Neuronal stem cell (in vitro differentiated cells): ENCODE measurements at regions not wholly inside any gene's neighbourhood (a gene's known extent, or its start where the extent isn't known, plus 50 kb on each side); places are given as distances from the start of the nearest gene placed in this dataset.

Experiments
- DNase-seq: peaks from one replicate; pipeline ENCODE4 v3.0.0-alpha.2; 2013; ENCODE audit warnings: low spot score
- H2AFZ ChIP-seq: one replicate; pipeline ENCODE4 v1.6.1; 2013; ENCODE audit warnings: mild to moderate bottlenecking, low read length, inconsistent platforms
- H2AK5ac ChIP-seq: 2 replicates; pipeline ENCODE4 v1.6.1; 2013; ENCODE audit warnings: low read depth, mild to moderate bottlenecking, inconsistent platforms, low read length, moderate library complexity, mixed read lengths
- H2BK120ac ChIP-seq: 2 replicates; pipeline ENCODE4 v1.6.1; 2013; ENCODE audit warnings: low read depth, mild to moderate bottlenecking, inconsistent platforms, low read length, moderate library complexity, mixed read lengths
- H2BK12ac ChIP-seq: one replicate; pipeline ENCODE4 v1.6.1; 2013; ENCODE audit warnings: low read length, inconsistent platforms
- H2BK15ac ChIP-seq: 2 replicates; pipeline ENCODE4 v1.6.1; 2013; ENCODE audit warnings: mild to moderate bottlenecking, low read length, inconsistent platforms, mixed read lengths
- H2BK5ac ChIP-seq: one replicate; pipeline ENCODE4 v1.6.1; 2013; ENCODE audit warnings: inconsistent platforms, mild to moderate bottlenecking, low read length, moderate library complexity
- H3K14ac ChIP-seq: one replicate; pipeline ENCODE4 v1.6.1; 2013; ENCODE audit warnings: low read length, inconsistent platforms
- H3K18ac ChIP-seq: 2 replicates; pipeline ENCODE4 v1.6.1; 2013; ENCODE audit warnings: low read length, inconsistent platforms
- H3K23ac ChIP-seq: 2 replicates; pipeline ENCODE4 v1.6.1; 2013; ENCODE audit warnings: low read depth, mild to moderate bottlenecking, mixed read lengths, low read length, inconsistent platforms; ENCODE audit not compliant: poor library complexity
- H3K27ac ChIP-seq: replicated peaks from 3 replicates; pipeline ENCODE4 v1.5.1; 2013; ENCODE audit warnings: low read length, inconsistent platforms
- H3K27me3 ChIP-seq, 3 experiments: 2 replicates each; pipeline ENCODE4 v1.6.1; 2013; ENCODE audit warnings: low read length in 3 of 3, mild to moderate bottlenecking in 2 of 3, inconsistent platforms in 1 of 3, low read depth in 1 of 3, mixed read lengths in 1 of 3, moderate library complexity in 1 of 3; ENCODE audit not compliant: control insufficient read depth in 3 of 3, insufficient read depth in 3 of 3
- H3K36me3 ChIP-seq, 2 donors: replicated peaks in 1 of 2; 2 replicates each; pipeline ENCODE4 v1.6.1; 2013; ENCODE audit warnings: low read length in 2 of 2; ENCODE audit not compliant: control insufficient read depth in 2 of 2, insufficient read depth in 2 of 2
- H3K4ac ChIP-seq: 2 replicates; pipeline ENCODE4 v1.6.1; 2013; ENCODE audit warnings: inconsistent platforms, mild to moderate bottlenecking, low read length, moderate library complexity
- H3K4me1 ChIP-seq, 2 donors: 1 replicate in 1 of 2; 2 replicates in 1 of 2; pipeline ENCODE4 v1.6.1; 2013; ENCODE audit warnings: low read length in 2 of 2, low read depth in 1 of 2; ENCODE audit not compliant: control insufficient read depth in 2 of 2, insufficient read depth in 1 of 2
- H3K4me2 ChIP-seq: one replicate; pipeline ENCODE4 v1.6.1; 2013; ENCODE audit warnings: mild to moderate bottlenecking, low read length, inconsistent platforms; ENCODE audit not compliant: insufficient read depth, poor library complexity, severe bottlenecking
- H3K4me3 ChIP-seq, 2 donors: 2 replicates each; pipeline ENCODE4 v1.5.1; 2013; ENCODE audit warnings: low read length in 2 of 2, mild to moderate bottlenecking in 2 of 2, inconsistent platforms in 1 of 2, moderate library complexity in 1 of 2
- H3K79me1 ChIP-seq: one replicate; pipeline ENCODE4 v1.6.1; 2013; ENCODE audit warnings: low read depth, mild to moderate bottlenecking, inconsistent platforms, low read length, moderate library complexity
- H3K9ac ChIP-seq: one replicate; pipeline ENCODE4 v1.6.1; 2013; ENCODE audit warnings: mild to moderate bottlenecking, low read depth, low read length, inconsistent platforms; ENCODE audit not compliant: poor library complexity
- H3K9me3 ChIP-seq, 2 donors: replicated peaks in 1 of 2; 2 replicates each; pipeline versions ENCODE3 to v1.6.1; 2013; ENCODE audit warnings: low read length in 2 of 2, mild to moderate bottlenecking in 2 of 2, inconsistent platforms in 1 of 2, low read depth in 1 of 2, mixed read lengths in 1 of 2, moderate library complexity in 1 of 2; ENCODE audit not compliant: control insufficient read depth in 2 of 2, insufficient read depth in 1 of 2
- H4K8ac ChIP-seq: one replicate; pipeline ENCODE4 v1.6.1; 2013; ENCODE audit warnings: low read depth, mild to moderate bottlenecking, inconsistent platforms, low read length, moderate library complexity
- H4K91ac ChIP-seq: one replicate; pipeline ENCODE4 v1.6.1; 2013; ENCODE audit warnings: low read length, low read depth, mild to moderate bottlenecking, inconsistent platforms; ENCODE audit not compliant: poor library complexity
- WGBS, 2 donors: extraction: QIAGEN DNeasy Blood & Tissue Kit; methylation state at CpG; one replicate each; pipeline ENCODE4 v1.1.7; 2013; ENCODE audit warnings: missing lambda C conversion rate in 2 of 2, mixed read lengths in 1 of 2; ENCODE audit not compliant: insufficient read length in 2 of 2, insufficient replicate concordance in 1 of 2; ENCODE audit errors: extremely low coverage in 2 of 2; 5-methylcytosine and 5-hydroxymethylcytosine counted together

GRCh38 chr10:30560326-30560725 is 69.2 kb downstream of the LYZL2 start:
- no peak overlapping the region for H3K4me3 ChIP-seq
- H3K9ac ChIP-seq, result no peak overlapping the region
- H3K27ac ChIP-seq, result no peak overlapping the region
- no peaks in the 10 kb centered on the region for H3K9me3 ChIP-seq
- H3K4me1 ChIP-seq, result no peaks in the 10 kb centered on the region
- peaks cover 0 to 2% (median 0%) of the 10 kb centered on the region in 3 experiments for H3K27me3 ChIP-seq
- H2BK12ac ChIP-seq, result no peak overlapping the region
- H3K14ac ChIP-seq, result no peak overlapping the region
- no CpG with 5 or more reads among the region's 2 CpGs for whole genome bisulfite sequencing, 2 donors
- no peaks in the 10 kb centered on the region for H3K36me3 ChIP-seq
- H4K8ac ChIP-seq, result no peak overlapping the region
- H3K79me1 ChIP-seq, result no peaks in the 10 kb centered on the region
- H4K91ac ChIP-seq, result no peak overlapping the region
- H2BK5ac ChIP-seq, result no peak overlapping the region
- H3K4ac ChIP-seq, result no peak overlapping the region
- H2BK15ac ChIP-seq, result no peak overlapping the region
- H3K18ac ChIP-seq, result no peak overlapping the region
- DNase-seq, result no peak
- H2BK120ac ChIP-seq, result no peak overlapping the region
- H3K4me2 ChIP-seq, result no peak overlapping the region
- H2AFZ ChIP-seq, result no peak overlapping the region
- no peak overlapping the region for H2AK5ac ChIP-seq
- H3K23ac ChIP-seq, result no peak overlapping the region

- Histone ChIP-seq H3K27me3 (peaks cover 0 to 2% (median 0%) of the 10 kb centered on the region in 3 experiments), H2AFZ (no peak overlapping the region), H3K14ac (no peak overlapping the region), H2BK15ac (no peak overlapping the region), H4K8ac (no peak overlapping the region), H3K4ac (no peak overlapping the region), H3K4me1 (peaks cover 0 to under 1% of the 10 kb centered on the region in 2 donors), H3K79me1 (no peaks in the 10 kb centered on the region), H4K91ac (no peak overlapping the region), H3K27ac (no peak overlapping the region), H3K36me3 (no peaks in the 10 kb centered on the region), H3K18ac (no peak overlapping the region), H2BK5ac (no peak overlapping the region), H3K4me2 (no peak overlapping the region), H2BK120ac (no peak overlapping the region), H2BK12ac (no peak overlapping the region), H3K9ac (no peak overlapping the region), H3K9me3 (no peaks in the 10 kb centered on the region), H2AK5ac (no peak overlapping the region), H3K23ac (no peak overlapping the region), H3K4me3 (no peak overlapping the region)
- no CpG with 5 or more reads among the region's 9 CpGs for WGBS, 2 donors
- DNase-seq, result no peak
These were observed 70.4 kb downstream of the LYZL2 start for GRCh38 chr10:30559180-30559579.

GRCh38 chr10:30558411-30558810 is 71.1 kb downstream of the LYZL2 start:
- no peak overlapping the region for H2BK12ac ChIP-seq
- no peak overlapping the region for H3K4ac ChIP-seq
- no peak overlapping the region for H3K18ac ChIP-seq
- peaks cover 0 to 2% (median 0%) of the 10 kb centered on the region in 3 experiments for H3K27me3 ChIP-seq
- no peaks in the 10 kb centered on the region for H3K9me3 ChIP-seq
- H2AFZ ChIP-seq, result no peak overlapping the region
- H3K27ac ChIP-seq, result no peak overlapping the region
- no peak overlapping the region for H3K14ac ChIP-seq
- no peaks in the 10 kb centered on the region for H3K36me3 ChIP-seq
- H2BK120ac ChIP-seq, result no peak overlapping the region
- no peak overlapping the region for H2BK15ac ChIP-seq
- H2BK5ac ChIP-seq, result no peak overlapping the region
- H3K4me2 ChIP-seq, result no peak overlapping the region
- no peaks in the 10 kb centered on the region for H3K79me1 ChIP-seq
- no peak overlapping the region for H2AK5ac ChIP-seq
- DNase-seq, result no peak
- no peak overlapping the region for H4K8ac ChIP-seq
- no peak overlapping the region for H3K23ac ChIP-seq
- no peak overlapping the region for H3K4me3 ChIP-seq
- no peak overlapping the region for H3K9ac ChIP-seq
- peaks cover 4 to 8% of the 10 kb centered on the region in 2 donors for H3K4me1 ChIP-seq
- no peak overlapping the region for H4K91ac ChIP-seq
- no CpG with 5 or more reads among the region's 14 CpGs for WGBS, 2 donors

GRCh38 chr10:30557884-30558283 is 71.7 kb downstream of the LYZL2 start:
- no peak overlapping the region for H2BK5ac ChIP-seq

More at GRCh38 chr10:30557884-30558283, 71.7 kb downstream of the LYZL2 start:
- H4K8ac ChIP-seq, result no peak overlapping the region
- H2BK15ac ChIP-seq, result no peak overlapping the region
- WGBS, 2 donors, result no CpG with 5 or more reads among the region's 8 CpGs
- H3K9ac ChIP-seq, result no peak overlapping the region
- no peaks in the 10 kb centered on the region for H3K9me3 ChIP-seq
- H3K23ac ChIP-seq, result no peak overlapping the region
- H3K36me3 ChIP-seq, result no peaks in the 10 kb centered on the region
- H2AK5ac ChIP-seq, result no peak overlapping the region
- no peak overlapping the region for H3K4ac ChIP-seq
- H4K91ac ChIP-seq, result no peak overlapping the region
- peaks cover 0 to 2% (median 0%) of the 10 kb centered on the region in 3 experiments for H3K27me3 ChIP-seq
- no peaks in the 10 kb centered on the region for H3K79me1 ChIP-seq
- H2BK12ac ChIP-seq, result no peak overlapping the region
- no peak overlapping the region for H3K4me3 ChIP-seq
- H3K4me1 ChIP-seq, result peaks cover 8 to 9% of the 10 kb centered on the region in 2 donors
- H2AFZ ChIP-seq, result no peak overlapping the region
- no peak overlapping the region for H3K4me2 ChIP-seq
- no peak for DNase-seq
- no peak overlapping the region for H2BK120ac ChIP-seq
- no peak overlapping the region for H3K27ac ChIP-seq
- no peak overlapping the region for H3K18ac ChIP-seq
- H3K14ac ChIP-seq, result no peak overlapping the region
